Kidney (tissue), 13 donors: ENCODE measurements at regions not wholly inside any gene's neighbourhood (a gene's known extent, or its start where the extent isn't known, plus 50 kb on each side); places are given as distances from the start of the nearest gene placed in this dataset.

Source experiments
- DNase-seq, 5 donors: peaks; one replicate each; pipeline ENCODE4 v3.0.0-alpha.2; 2013 to 2020
- FAIRE-seq: peaks from 2 replicates; lab custom pipeline; 2012; peaks lifted over from hg19 to GRCh38; lab: Jason Lieb, UNC
- H3K27ac ChIP-seq, 2 donors: one replicate each; pipeline ENCODE4 v1.7.0; 2013; ENCODE audit warnings: low read depth in 2 of 2, low read length in 2 of 2, inconsistent platforms in 1 of 2
- H3K27me3 ChIP-seq: one replicate; pipeline ENCODE4 v1.7.1; 2013; ENCODE audit warnings: low read length, inconsistent platforms; ENCODE audit not compliant: control insufficient read depth, insufficient read depth
- H3K36me3 ChIP-seq, 3 donors: one replicate each; pipeline versions ENCODE4 v1.7.0 to v1.7.1; 2013; ENCODE audit warnings: low read length in 3 of 3, control low read depth in 1 of 3, inconsistent platforms in 1 of 3; ENCODE audit not compliant: insufficient read depth in 3 of 3, control insufficient read depth in 2 of 3
- H3K4me1 ChIP-seq, 3 donors: one replicate each; pipeline versions ENCODE4 v1.7.0 to v1.7.1; 2013; ENCODE audit warnings: low read length in 3 of 3, inconsistent platforms in 1 of 3, low read depth in 1 of 3; ENCODE audit not compliant: control insufficient read depth in 2 of 3, insufficient read depth in 2 of 3
- H3K4me3 ChIP-seq, 3 donors: one replicate each; pipeline versions ENCODE4 v1.7.0 to v1.8.1; 2013; ENCODE audit warnings: low read length in 3 of 3, control low read depth in 1 of 3, inconsistent platforms in 1 of 3
- H3K9ac ChIP-seq, 3 donors: one replicate each; pipeline versions ENCODE4 v1.7.0 to v1.7.1; 2013; ENCODE audit warnings: low read length in 3 of 3, control low read depth in 1 of 3, inconsistent platforms in 1 of 3
- H3K9me3 ChIP-seq, 3 donors: one replicate each; pipeline versions ENCODE4 v1.7.0 to v1.7.1; 2013; ENCODE audit warnings: low read length in 3 of 3, control low read depth in 1 of 3, inconsistent platforms in 1 of 3; ENCODE audit not compliant: control insufficient read depth in 2 of 3, insufficient read depth in 1 of 3
- intact Hi-C: fragments of 100-400 bp; cut with DNase I; formaldehyde crosslinking; loops from one replicate; pipeline ENCODE4 v1.11.1; 2022
- TF ChIP-seq, protein P1 (sequence below): IDR thresholded peaks from 3 replicates; pipeline ENCODE4 v1.5.1; 2012; ENCODE audit warnings: mild to moderate bottlenecking, moderate library complexity, borderline replicate concordance; ENCODE audit not compliant: insufficient read depth; ENCODE audit errors: extremely low read depth
- donor health status: control.
- donor health status: control.
- donor health status: control.
- donor health status: control.
- donor health status: control.
- donor health status: DM: yes; HTN: yes; CAD: no.
- donor health status: Normal renal cell carcinoma (clear cell type).

GRCh38 chr3:132218817-132219755 lies 98.1 kb upstream of the ACP3 start:
- no peaks in the 10 kb centered on the region for H3K9me3 ChIP-seq
- no peak for FAIRE-seq
- H3K27ac ChIP-seq: no peak overlapping the region
- no peaks in the 10 kb centered on the region for H3K27me3 ChIP-seq
- TF ChIP-seq, protein P1, sequence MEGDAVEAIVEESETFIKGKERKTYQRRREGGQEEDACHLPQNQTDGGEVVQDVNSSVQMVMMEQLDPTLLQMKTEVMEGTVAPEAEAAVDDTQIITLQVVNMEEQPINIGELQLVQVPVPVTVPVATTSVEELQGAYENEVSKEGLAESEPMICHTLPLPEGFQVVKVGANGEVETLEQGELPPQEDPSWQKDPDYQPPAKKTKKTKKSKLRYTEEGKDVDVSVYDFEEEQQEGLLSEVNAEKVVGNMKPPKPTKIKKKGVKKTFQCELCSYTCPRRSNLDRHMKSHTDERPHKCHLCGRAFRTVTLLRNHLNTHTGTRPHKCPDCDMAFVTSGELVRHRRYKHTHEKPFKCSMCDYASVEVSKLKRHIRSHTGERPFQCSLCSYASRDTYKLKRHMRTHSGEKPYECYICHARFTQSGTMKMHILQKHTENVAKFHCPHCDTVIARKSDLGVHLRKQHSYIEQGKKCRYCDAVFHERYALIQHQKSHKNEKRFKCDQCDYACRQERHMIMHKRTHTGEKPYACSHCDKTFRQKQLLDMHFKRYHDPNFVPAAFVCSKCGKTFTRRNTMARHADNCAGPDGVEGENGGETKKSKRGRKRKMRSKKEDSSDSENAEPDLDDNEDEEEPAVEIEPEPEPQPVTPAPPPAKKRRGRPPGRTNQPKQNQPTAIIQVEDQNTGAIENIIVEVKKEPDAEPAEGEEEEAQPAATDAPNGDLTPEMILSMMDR: no peak
- intact Hi-C loops: no loop called here
- no peak overlapping the region for H3K9ac ChIP-seq
- peak in 2 of 5 donors; percentile 20 to 54 for DNase-seq
- no peak overlapping the region for H3K4me3 ChIP-seq
- no peaks in the 10 kb centered on the region for H3K36me3 ChIP-seq
- H3K4me1 ChIP-seq: no peaks in the 10 kb centered on the region

GRCh38 chr3:132220986-132221385 lies 96.2 kb upstream of the ACP3 start:
- no peak overlapping the region for H3K4me3 ChIP-seq

GRCh38 chr3:132222868-132223538 lies 94.2 kb upstream of the ACP3 start:
- H3K9me3 ChIP-seq: no peaks in the 10 kb centered on the region
- no peak overlapping the region for H3K4me3 ChIP-seq
- intact Hi-C loops: no loop called here
- FAIRE-seq: no peak
- no peak overlapping the region for H3K27ac ChIP-seq
- no peaks in the 10 kb centered on the region for H3K27me3 ChIP-seq
- no peaks in the 10 kb centered on the region for H3K36me3 ChIP-seq
- peak in 4 of 5 donors; percentile 43 to 84 (median 65) for DNase-seq
- TF ChIP-seq, protein P1: no peak
- no peaks in the 10 kb centered on the region for H3K4me1 ChIP-seq
- no peak overlapping the region for H3K9ac ChIP-seq

More at GRCh38 chr3:132220986-132221385, 96.2 kb upstream of the ACP3 start:
- DNase-seq (no peak), FAIRE-seq (no peak)
- TF ChIP-seq, protein P1: no peak
- Histone ChIP-seq H3K9me3 (no peaks in the 10 kb centered on the region), H3K36me3 (no peaks in the 10 kb centered on the region), H3K27ac (no peak overlapping the region), H3K9ac (no peak overlapping the region), H3K27me3 (no peaks in the 10 kb centered on the region), H3K4me1 (no peaks in the 10 kb centered on the region)
- intact Hi-C loops: no loop called here
